H1 (cell line): ENCODE measurements at regions not wholly inside any gene's neighbourhood (a gene's known extent, or its start where the extent isn't known, plus 50 kb on each side); places are given as distances from the start of the nearest gene placed in this dataset.

Source experiments
- ATF2 ChIP-seq: IDR thresholded peaks from 2 replicates; pipeline ENCODE4 v1.6.1; 2012; ENCODE audit warnings: low read length, inconsistent platforms
- SP2 ChIP-seq: IDR thresholded peaks from 2 replicates; pipeline ENCODE4 v1.6.1; 2012; ENCODE audit warnings: mild to moderate bottlenecking, low read length, inconsistent platforms
- TAF1 ChIP-seq: IDR thresholded peaks from 2 replicates; pipeline ENCODE4 v1.6.1; 2011; ENCODE audit warnings: mild to moderate bottlenecking, low read depth, low read length

- TF ChIP-seq TAF1 (no peak), SP2 (no peak), ATF2 (no peak)
Measured at GRCh38 chr21:15667819-15668218, 62.0 kb upstream of the USP25 start.
